ENCODE measurements at regions not wholly inside any gene's neighbourhood (a gene's known extent, or its start where the extent isn't known, plus 50 kb on each side); places are given as distances from the start of the nearest gene placed in this dataset.
A peak's percentile ranks its signal among the peaks of the same experiment; 100 is the strongest.

DNA sequence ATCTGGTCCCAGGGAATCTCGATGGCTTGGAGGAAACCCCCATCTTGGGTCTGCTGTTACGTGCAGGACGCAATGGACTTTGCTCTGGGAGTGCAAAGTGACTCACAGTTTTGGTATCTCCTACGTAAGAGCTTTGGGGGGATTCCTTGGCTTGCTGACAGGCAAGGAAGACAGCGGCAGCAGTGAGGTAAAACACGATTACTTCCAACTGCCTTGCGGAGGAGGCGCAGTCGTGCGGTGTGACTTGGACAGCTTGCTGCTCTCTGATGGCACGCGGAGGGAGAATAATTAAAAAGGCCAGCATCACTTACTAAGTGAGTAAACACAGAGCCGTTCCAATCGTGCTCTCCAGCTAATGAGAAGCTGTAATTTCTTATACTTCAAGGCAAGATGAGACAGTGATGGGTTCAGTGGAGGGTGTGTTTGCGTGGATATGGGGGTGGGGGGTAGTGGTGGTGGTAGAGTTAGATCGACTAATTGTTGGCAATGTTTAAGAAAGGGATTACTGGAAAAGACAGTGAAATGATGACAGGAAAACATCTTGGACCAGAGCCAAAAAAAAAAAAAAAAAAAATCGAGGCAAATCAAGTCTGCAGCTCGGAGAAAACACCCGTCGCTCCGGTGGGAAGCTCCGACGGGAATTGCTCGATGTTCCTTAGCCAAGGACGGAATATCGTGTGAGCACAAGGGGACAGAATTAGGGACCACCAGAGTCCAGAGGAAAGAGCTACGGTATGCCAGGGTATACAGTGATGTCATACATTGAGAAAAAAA lies 184.8 kb upstream of the ZFHX3 start:
- DNase-seq = no peak

DNA sequence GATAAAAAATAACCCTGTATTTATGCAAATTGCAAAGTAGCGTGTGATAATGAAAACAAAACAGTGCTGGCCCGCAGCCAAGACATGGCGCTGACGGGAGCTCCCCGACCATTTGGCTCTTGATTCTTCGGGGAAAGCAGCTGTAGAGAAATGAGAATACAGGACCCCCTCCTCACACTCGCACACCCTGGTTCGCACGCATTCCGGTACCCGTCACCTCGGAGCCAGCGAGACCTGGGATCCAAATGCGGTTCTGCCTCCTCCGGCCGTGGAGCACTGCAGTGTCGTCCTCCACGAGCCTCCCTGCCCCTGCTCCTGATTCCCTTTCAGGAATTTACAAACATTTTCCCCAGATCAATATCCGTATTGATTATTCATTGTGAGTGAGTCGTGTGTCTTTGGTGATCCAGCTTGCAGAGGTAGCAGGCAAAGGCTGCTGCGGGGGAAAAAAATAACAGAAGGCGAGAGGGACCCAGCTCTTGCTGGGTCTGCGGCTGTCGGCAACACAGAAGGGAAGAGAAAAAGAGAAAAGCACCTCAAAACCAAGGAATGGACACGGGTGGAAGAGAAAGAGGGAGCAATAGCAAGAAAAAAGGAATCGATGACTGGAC lies 184.1 kb upstream of the ZFHX3 start:
- no peak for DNase-seq

DNA sequence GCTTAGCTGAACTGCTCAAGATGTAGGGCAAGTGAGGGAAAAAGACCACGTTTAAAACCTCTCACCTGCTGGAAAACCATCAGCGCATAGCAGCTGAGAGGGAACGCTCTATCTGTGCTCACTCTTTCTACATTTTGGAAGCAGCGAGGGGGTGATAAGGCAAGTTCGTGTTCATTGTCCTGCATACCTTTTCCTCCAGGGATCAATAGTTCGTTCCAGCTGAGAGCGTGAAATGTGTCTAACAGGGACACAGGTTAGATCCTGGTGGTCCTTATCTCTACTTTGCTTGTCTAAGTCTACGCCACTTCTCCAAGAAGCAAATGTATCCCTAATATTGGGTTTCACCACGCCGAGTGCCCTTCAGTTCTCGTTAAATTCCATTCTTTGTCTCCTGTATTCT lies 183.5 kb upstream of the ZFHX3 start:
- no peak for DNase-seq

DNA sequence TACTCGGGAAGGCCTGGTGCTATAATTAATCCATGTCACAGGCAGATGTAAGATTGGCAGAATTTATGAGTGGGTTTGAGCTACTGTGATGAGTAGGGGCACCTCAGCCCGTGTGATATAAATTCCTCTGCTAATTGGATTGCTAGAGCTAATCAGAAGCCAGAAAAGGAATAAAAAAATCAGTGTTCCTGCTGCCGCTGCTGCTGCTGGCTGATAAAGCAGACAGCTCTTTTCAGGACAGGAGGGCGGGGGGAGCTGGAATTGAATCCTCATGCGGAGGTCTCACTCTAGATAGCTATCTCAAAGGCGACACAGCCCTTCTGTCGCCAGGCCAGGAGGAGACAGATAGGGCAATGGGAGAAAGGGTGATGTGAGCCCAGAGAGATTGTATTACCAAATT lies 182.7 kb upstream of the ZFHX3 start:
- DNase-seq = no peak

DNA sequence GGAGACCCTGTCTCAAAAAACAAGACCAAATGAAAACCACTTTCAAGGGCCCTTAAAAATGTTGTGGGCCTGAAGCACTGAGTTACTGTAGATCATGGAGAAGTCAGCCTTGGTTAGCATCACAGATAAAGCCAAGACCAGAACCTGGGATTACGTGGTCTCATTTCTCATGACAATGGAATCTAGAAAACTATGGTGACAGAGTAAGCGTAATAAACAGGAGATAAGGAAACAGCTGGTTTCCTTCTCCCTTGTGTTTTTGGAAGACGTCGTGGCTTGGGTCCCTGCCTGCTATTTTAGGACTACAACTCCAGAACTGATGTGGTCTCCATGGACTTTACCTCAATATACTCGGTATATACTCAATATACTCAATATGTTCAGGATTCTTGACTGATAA lies 180.7 kb upstream of the ZFHX3 start:
- no peak for DNase-seq

DNA sequence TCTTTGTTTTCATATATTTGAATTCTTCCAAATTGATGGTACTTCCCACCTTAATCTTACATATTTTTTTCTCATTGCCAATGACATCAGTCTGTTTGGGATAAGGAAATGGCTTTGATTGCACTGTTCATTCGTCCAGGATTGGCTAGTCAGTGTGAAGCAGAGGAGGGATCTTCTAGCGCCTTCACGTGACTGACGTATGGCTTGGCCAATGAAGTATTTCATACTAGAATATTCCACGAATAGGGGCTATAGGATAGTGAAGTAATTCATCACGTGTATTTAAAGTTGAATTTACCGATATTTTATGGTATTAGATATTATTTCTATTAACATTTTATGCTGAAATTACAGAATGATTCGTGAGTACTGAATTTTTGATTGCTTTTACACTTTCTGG lies 178.7 kb upstream of the ZFHX3 start:
- no peak for DNase-seq

DNA sequence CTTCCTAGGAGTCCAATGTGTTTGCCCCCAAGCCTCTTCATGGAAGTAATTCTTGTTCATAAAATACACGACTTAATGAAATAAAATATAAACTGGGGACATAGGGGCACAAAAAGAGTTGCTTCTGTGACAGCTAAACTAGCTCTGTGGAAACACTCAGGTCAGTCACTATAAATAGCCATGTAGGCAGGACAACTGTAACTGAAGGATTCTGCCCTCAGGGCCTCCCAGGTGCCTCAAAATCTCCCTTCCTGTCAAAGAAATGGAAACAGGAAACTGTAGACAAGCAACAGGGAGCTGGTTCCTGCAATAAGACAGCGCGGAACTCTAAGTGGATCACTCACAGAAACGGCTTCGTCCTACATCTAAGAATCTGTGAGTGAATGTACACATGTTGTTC lies 178.1 kb upstream of the ZFHX3 start:
- no peak for DNase-seq

DNA sequence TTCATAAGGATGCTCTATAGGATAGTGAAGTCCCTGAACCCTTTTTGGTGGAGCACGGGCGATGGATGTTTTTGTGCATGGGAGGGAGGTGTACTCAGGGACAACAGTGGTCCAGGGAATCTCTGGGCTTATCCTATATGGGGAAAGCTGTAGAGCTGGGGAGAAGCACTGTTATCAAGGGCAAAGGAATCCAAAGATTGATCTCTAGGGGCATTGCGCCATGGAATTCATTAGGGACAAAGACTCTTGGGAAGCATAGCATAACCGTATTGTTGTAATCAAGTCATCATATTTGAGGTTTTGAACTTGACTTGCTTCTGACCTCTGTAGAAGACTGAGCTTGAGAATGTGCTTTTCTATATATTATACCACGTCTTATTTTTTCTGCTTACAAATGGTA lies 172.9 kb upstream of the ZFHX3 start:
- DNase-seq = no peak

DNA sequence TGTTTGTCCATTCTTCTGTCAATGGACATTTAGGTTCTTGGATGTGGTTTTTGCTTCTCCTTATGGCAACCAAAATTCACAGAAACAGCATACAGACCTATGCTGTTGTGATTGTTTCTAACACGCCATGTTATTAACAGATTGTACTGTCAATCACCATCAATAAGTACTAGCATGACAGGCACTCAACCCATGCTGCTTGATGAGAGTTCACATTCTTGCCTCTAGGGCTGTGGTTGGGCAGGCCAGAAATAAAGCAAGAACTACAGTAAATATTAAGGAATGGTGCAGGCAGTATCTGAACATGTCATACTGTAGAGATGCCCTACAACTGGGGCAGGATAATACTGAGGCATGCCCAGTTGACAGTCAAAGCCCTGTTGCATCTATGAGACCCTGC lies 171.2 kb upstream of the ZFHX3 start:
- DNase-seq = no peak

DNA sequence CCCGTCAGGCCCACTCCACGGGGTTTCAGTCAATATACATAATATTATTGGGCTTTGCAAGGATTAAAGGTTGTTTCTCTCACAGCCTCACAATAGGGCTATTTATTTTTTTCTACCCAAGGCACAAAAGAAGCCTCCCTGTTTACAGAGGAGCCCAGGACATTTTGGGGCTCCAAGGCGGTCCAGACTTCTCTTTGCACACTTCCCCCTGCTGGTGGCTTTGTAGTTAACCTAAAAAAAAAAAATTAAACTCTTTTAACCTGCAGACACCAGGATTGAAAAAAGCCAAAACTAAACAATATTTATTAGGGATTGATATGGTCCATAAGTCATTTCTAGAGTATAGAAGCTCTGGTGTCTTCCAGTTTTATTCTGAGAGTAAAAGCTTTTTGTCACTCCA lies 169.7 kb upstream of the ZFHX3 start:
- DNase-seq = no peak

DNA sequence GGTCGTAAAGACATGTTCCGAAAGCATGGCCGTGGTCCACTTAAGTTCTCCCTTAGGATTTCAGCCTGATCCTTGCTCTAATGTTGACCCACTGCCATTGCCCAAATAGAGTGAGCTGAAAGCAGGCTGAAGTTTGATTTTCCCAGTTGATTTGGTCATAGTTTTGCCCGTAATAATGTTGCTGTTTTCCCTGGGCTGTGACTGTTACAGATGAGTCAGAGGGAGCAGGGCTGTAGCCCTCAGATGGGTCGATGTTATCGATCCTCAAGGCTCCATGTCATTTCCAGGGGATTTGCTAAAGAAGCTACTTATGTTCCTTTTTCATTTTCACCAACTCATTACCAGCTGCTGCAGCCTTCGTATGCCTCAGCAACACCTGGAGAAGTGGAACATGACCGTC lies 169.0 kb upstream of the ZFHX3 start:
- no peak for DNase-seq

DNA sequence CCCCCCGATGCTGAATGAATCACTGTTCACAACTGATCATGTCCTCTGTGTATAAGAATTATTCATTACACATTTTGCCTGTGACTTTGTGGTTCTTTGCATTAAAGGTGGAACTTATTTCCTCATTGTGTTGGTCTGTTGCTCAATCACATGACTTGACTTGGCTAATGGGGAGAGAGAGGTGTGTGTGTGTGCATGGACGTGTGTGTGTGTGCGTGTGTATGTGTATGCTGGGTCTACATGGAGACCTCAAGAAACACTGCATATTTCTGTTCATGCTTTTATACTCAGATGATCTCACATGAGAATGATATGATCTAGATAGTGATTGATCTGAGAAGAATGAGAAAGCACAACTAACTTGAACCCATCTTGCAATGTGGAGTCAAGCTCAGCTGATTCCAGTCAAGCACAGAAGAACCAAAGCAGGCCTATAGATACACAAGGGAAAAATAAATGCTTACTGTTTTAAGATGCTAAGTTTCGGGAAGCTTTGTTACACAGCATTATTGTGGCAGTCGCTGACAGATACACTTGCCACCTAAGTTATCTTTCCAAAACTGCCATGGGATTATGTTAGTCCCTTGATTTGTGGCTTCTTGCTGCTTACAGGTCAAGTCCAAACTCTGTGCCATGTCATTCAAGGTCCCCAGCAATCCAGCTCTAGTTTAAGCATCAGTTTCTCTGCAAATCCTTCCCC lies 167.9 kb upstream of the ZFHX3 start:
- no peak for DNase-seq

DNA sequence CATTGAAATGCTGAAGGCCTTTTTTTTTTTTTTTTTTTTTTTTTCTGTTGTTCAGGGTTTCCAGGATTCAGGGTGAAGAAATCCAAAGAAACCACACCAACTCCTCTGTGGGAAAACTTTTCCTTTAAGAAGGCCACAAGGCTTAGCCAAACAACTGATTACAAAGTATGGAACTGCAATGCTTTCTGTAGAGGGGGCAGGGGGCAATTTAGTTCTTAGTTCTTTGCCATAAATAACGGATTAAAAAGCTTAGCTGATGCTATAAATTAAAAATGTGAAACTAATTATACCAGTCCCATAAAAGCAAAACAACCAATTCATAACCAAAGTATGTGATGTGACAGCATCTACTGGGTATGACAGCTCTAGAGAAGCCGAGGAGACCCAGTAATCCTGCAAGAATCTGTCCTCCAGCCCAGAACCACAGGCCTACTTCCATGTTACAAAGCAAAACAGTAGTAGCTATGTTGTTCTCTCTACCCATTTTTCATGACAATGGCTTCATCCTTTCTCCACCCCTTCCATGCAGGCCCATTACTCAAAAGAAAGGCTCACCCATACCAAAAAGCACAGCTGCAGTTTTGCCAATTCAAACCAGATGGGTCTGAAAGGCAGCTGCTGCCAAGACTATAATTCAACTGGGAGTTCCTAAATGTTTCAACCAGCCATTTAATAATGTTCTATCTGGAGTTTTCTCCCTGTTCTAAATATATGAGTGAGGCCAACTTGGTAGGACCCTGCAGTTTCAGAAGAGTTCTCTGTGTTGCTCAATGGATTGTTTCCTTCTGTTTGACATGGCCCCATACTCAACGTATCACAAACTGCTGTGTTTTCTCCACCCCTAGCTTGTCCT lies 167.1 kb upstream of the ZFHX3 start:
- no peak for DNase-seq

DNA sequence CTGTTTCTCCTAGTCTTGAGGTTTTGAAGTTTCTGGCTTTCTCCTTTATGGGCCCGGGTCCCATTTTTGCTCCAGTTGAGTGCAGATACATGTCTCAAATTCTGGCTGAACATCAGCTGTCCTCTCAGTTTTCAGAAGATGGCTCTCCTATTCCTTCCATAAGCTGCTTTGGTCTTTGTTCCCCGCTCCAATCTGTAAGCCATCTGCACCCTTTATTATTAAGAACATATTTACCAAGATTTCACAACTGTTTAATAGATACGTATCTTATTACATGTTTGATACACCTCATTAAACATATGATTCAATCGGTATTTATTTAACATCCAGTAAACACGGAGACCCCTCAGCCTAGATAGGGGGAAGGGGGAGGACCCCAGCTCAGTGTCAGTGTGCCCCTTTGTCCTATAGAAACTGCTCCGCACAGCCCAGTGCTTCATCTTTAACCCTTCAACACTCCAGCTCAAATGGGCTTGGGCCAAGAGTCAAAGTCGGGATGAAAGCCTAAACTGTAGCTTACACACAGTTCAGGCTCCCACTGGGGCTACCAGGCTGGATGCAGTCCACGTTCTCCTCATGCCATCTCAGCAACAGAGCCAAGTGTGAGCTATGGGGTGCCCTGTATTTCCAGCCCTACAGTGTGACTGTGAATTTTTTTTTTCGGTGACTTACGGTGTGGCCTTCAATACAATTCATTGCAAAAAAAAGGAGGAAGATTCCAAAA lies 166.0 kb upstream of the ZFHX3 start:
- DNase-seq = peak in 1 of 2 experiments; percentile 73

DNA sequence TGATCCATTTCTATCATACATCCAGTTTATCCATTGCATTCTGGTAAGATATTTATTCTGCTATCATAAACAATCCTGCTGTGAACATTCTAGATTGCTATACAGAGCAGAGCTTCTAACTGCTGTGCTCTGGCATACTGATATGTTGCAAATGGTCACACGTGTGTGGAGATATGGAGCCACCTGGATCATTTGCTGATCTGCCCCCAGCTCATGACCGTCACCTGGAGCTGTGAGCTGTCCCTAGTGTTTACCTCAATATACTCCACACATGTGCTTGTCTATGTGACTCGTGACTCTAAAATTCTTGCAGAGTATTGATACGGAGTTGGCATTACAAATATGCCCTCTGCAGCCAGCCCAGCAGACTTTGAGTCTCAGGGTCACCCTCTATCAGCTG lies 164.5 kb upstream of the ZFHX3 start:
- DNase-seq = no peak

DNA sequence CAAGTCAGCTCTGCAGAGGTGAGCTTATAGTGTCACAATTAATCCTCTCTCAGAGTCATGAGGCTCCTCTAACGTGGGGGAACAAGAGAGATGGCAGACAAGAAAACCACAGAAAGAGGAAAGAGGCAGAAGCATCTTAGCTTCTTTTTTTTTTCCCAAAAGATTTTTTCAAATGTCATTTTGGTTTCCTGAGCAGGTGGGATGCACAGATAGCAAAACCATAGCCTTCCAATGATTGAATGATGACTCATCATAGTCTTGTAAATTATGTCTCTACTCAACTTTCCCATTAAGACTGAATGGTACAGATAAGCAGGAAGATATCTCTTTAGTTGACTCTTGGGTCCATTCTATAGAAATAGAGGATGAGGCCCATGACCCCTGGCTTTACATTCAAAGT lies 162.8 kb upstream of the ZFHX3 start:
- no peak for DNase-seq

DNA sequence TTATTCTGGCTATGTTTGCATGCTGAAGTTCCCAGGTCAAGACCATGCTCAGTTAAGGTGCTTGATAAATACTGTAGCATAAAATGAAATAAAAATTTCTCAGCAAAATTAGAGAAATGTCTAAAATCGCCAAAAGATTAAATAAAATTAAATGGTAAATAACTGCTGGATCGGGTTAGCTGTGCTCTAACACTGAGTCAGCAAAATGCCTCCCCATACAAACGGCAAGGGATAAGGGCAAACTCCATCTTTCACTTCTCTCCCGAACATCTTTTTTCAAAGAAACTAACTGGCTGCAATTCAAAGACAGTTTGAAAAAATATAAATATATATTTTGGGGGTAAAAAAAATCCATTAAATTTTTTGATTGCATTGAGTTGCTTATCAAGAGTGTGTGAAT lies 162.2 kb upstream of the ZFHX3 start:
- DNase-seq = no peak

DNA sequence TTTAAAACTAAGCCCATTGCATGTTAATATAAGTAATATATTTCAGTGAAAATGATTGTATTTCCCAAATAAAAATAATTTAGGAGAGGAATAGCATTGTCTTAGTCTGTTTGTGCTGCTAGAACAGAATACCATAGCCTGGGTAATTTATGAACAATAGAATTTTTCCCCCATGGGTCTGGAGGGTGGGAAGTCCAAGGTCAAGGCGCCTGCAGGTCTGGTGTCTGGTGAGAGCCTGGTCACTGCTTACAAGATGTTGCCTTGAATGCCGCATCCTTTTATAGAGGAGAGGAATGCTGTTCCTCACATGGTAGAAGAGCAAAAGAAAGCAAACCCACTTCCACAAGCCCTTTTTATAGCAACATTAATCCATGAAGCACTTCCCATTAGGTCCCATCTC lies 161.3 kb upstream of the ZFHX3 start:
- no peak for DNase-seq

DNA sequence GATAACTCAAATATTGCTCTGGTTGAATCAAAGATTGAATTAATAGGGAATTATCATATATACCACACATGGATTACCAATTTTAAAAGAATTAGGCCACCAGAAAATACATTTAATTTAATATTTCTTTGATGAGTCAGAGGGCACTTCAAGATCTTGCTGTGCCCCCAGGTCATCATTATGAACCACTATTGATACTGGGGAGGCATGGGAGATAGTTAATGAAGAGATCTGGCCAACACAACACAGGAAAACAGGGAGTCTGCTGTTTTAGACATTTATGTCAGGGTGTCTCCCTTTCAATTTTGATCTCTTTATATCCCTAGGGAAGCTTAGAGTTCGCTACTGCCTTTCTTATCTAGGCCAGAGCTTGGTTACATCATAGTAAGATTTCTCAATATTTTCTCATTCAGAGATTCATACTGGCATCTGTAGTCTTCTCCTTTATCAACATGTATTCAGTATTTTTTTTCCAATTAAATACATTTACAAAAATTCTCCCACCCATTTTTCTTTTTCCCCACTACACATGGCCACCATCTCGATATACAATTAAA lies 158.3 kb upstream of the ZFHX3 start:
- no peak for DNase-seq

DNA sequence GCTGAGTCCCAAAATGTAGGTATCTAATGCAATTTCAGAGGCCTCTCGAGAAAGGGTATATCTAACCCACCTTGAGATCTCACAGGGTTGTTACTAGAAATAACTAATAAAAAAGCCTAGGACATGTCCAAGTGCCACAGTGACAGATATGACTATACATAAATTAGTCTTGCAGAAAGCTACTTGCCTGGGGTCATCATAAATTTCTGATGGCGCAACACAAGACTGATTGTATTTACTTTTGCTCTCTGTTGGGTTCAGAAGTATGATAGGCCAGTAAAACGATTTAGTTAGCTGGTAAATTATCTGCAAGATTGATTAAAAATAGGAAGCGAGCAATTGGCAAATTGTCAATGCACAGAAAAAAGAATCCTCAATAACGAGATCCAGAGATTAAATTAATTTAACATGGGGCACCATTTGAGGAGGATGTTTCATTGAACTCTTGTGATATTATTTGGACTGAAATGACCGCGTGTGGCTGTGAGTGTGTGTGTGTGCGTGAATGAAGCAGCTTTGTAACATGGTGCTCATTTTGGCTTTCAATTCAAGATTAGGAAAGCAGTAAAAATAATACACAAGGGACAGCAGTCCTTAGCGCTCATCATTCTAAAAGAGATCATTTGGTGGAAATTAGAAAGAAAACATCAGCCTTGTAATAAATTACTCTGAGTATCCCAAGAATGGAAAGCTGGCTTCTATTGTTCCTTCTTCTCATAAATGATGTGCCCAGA lies 157.4 kb upstream of the ZFHX3 start:
- DNase-seq = peak in 1 of 2 experiments; percentile 71

DNA sequence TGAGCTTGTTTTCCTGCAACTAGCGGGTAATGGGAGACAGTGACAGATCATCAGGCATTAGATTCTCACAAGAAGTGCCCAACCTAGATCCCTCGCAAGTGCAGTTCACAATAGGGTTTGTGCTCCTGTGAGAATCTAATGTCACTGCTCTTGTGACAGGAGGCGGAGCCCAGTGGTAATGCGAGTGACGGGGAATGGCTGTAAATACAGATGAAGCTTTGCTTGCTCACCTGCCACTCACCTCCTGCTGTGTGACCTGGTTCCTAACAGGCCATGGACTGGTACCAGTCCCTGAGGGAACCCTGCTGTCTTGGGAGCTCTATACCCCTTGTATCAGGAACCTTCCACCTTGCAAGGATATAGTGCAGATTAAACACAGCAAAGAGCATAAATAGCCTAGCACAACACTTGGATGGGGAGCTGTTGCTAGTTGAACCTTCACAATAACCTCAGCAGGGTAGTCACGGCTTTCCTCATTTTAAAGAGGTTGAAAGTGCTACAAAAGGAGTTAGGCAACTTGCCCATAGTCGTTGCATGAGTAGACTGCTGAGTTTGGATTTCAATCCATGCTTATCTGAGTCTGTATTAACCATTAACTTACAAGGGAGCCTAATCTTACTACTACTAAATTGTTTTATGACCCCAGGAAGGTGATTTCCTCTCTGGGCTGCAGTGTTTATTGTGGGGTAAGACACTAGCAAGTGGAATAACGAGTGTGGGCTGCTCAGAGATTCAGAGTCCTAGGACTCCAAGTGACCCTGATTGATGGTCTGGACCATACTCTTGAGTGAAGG lies 156.6 kb upstream of the ZFHX3 start:
- peak in 1 of 2 experiments; percentile 32 for DNase-seq
